Gastrocnemius medialis (tissue), 4 donors: ENCODE measurements at regions not wholly inside any gene's neighbourhood (a gene's known extent, or its start where the extent isn't known, plus 50 kb on each side); places are given as distances from the start of the nearest gene placed in this dataset.

ENCODE experiments used
- ATAC-seq, 2 donors: fragments of 150-250 bp; one replicate each; pipeline ENCODE4 v1.9.1; 2016
- DNase-seq, 2 donors: peaks; one replicate each; pipeline ENCODE4 v3.0.0-alpha.2; 2019
- H3K27ac ChIP-seq, 4 donors: fragments of 200-600 bp; sonication (generic); 1 replicate in 1 of 4; 2 replicates in 3 of 4; pipeline ENCODE4 v1.5.1; 2016 to 2018; ENCODE audit warnings: mild to moderate bottlenecking in 2 of 4, moderate library complexity in 1 of 4
- H3K27me3 ChIP-seq, 3 donors: fragments of 200-600 bp; sonication (generic) in 2 of 3; 1 replicate in 1 of 3; 2 replicates in 2 of 3; pipeline versions ENCODE4 v1.5.1 to v1.6.0; 2016 to 2019; ENCODE audit warnings: mild to moderate bottlenecking in 1 of 3, moderate library complexity in 1 of 3
- H3K36me3 ChIP-seq, 2 donors: fragments of 200-600 bp; sonication (generic) in 1 of 2; one replicate each; pipeline ENCODE4 v1.5.1; 2017 to 2018
- H3K4me1 ChIP-seq, 2 donors: fragments of 200-600 bp; sonication (generic) in 1 of 2; one replicate each; pipeline ENCODE4 v1.5.1; 2016 to 2017; ENCODE audit warnings: mild to moderate bottlenecking in 2 of 2
- H3K4me3 ChIP-seq, 4 donors: fragments of 200-600 bp; sonication (generic) in 3 of 4; 1 replicate in 1 of 4; 2 replicates in 3 of 4; pipeline ENCODE4 v1.5.1; 2016 to 2019; ENCODE audit warnings: mild to moderate bottlenecking in 2 of 4
- H3K9me3 ChIP-seq, 3 donors: fragments of 200-600 bp; sonication (generic) in 2 of 3; 1 replicate in 1 of 3; 2 replicates in 2 of 3; pipeline ENCODE4 v1.5.1; 2016 to 2019
- CTCF ChIP-seq, 5 experiments: fragments of 450-650 bp in 3 of 5; fragments of 200-600 bp in 2 of 5; sonication (generic) in 2 of 5; IDR thresholded peaks in 4 of 5; conservative IDR thresholded peaks in 1 of 5; 1 replicate in 4 of 5; 2 replicates in 1 of 5; pipeline ENCODE4 v1.5.1; 2016 to 2019; ENCODE audit warnings: antibody characterized with exemption in 5 of 5, mild to moderate bottlenecking in 3 of 5, moderate library complexity in 3 of 5
- POLR2A ChIP-seq, 2 donors: fragments of 450-650 bp; IDR thresholded peaks; one replicate each; pipeline ENCODE4 v1.6.1; 2017; ENCODE audit warnings: antibody characterized with exemption in 2 of 2, mild to moderate bottlenecking in 2 of 2, moderate library complexity in 2 of 2
- in situ Hi-C, 4 donors: fragments of 200-750 bp; cut with MboI; loops; one replicate each; pipeline versions ENCODE4 v1.15.0 to v1.8.0; 2017; ENCODE audit warnings: low sequenced_read_pairs in 4 of 4
- intact Hi-C: fragments of 100-400 bp; cut with DNase I; formaldehyde crosslinking; loops from one replicate; pipeline ENCODE4 v1.15.1; 2023; ENCODE audit warnings: low total_unique reads

GRCh38 chr4:1519787-1520661 is 113.8 kb upstream of the NKX1-1 start:
- no peaks in the 10 kb centered on the region for H3K9me3 ChIP-seq
- intact Hi-C loops (no loop called here), in situ Hi-C loops (no loop called here)
- TF ChIP-seq CTCF (IDR thresholded peaks at IDR 0.05 in 4 of 5, conservative IDR thresholded peaks at IDR 0.05 in 1 of 5) (no peak), POLR2A (IDR thresholded peaks at IDR 0.05) (no peak)
- ATAC-seq, result no peak
- DNase-seq, result no peak
- H3K27me3 ChIP-seq, result peaks cover 34 to 67% (median 40%) of the 10 kb centered on the region in 3 donors
- peak overlapping the region in 1 of 4 donors; percentile 40 for H3K4me3 ChIP-seq
- H3K27ac ChIP-seq, result peak overlapping the region in 1 of 4 donors; percentile 59
- H3K4me1 ChIP-seq, result no peaks in the 10 kb centered on the region
- no peaks in the 10 kb centered on the region for H3K36me3 ChIP-seq

- DNase-seq, result no peak
- no peak overlapping the region for H3K4me3 ChIP-seq
- H3K9me3 ChIP-seq, result no peaks in the 10 kb centered on the region
Observed at GRCh38 chr4:1518997-1519700, 112.9 kb upstream of the NKX1-1 start.

GRCh38 chr4:1517592-1518411 is 111.6 kb upstream of the NKX1-1 start:
- Histone ChIP-seq H3K36me3 (no peaks in the 10 kb centered on the region), H3K27me3 (peaks cover 28 to 62% (median 38%) of the 10 kb centered on the region in 3 donors), H3K4me1 (no peaks in the 10 kb centered on the region), H3K4me3 (no peak overlapping the region), H3K27ac (no peak overlapping the region), H3K9me3 (no peaks in the 10 kb centered on the region)
- DNase-seq (no peak), ATAC-seq (no peak)
- intact Hi-C loops, result no loop called here
- in situ Hi-C loops, result no loop called here
- TF ChIP-seq POLR2A (IDR thresholded peaks at IDR 0.05) (no peak), CTCF (IDR thresholded peaks at IDR 0.05 in 4 of 5, conservative IDR thresholded peaks at IDR 0.05 in 1 of 5) (no peak)

More at GRCh38 chr4:1518997-1519700, 112.9 kb upstream of the NKX1-1 start:
- TF ChIP-seq CTCF (IDR thresholded peaks at IDR 0.05 in 4 of 5, conservative IDR thresholded peaks at IDR 0.05 in 1 of 5) (no peak), POLR2A (IDR thresholded peaks at IDR 0.05) (no peak)
- no peaks in the 10 kb centered on the region for H3K4me1 ChIP-seq
- ATAC-seq, result no peak
- H3K27ac ChIP-seq, result no peak overlapping the region
- in situ Hi-C loops (no loop called here), intact Hi-C loops (no loop called here)
- H3K36me3 ChIP-seq, result no peaks in the 10 kb centered on the region
- peaks cover 33 to 67% (median 39%) of the 10 kb centered on the region in 3 donors for H3K27me3 ChIP-seq

GRCh38 chr4:1516881-1517480 is 110.7 kb upstream of the NKX1-1 start:
- Histone ChIP-seq H3K4me3 (no peak overlapping the region), H3K27ac (no peak overlapping the region), H3K27me3 (peaks cover 22 to 62% (median 42%) of the 10 kb centered on the region in 3 donors), H3K36me3 (no peaks in the 10 kb centered on the region), H3K9me3 (no peaks in the 10 kb centered on the region), H3K4me1 (no peaks in the 10 kb centered on the region)
- intact Hi-C loops, result no loop called here
- no peak for ATAC-seq
- in situ Hi-C loops, result no loop called here
- TF ChIP-seq POLR2A (IDR thresholded peaks at IDR 0.05) (no peak), CTCF (IDR thresholded peaks at IDR 0.05 in 4 of 5, conservative IDR thresholded peaks at IDR 0.05 in 1 of 5) (no peak)
- DNase-seq, result no peak
